Smooth muscle cell (in vitro differentiated cells): ENCODE measurements at regions not wholly inside any gene's neighbourhood (a gene's known extent, or its start where the extent isn't known, plus 50 kb on each side); places are given as distances from the start of the nearest gene placed in this dataset.

ENCODE experiments used
- DNase-seq: peaks from one replicate; lab custom pipeline; 2025; ENCODE audit not compliant: unreplicated experiment; lab: John Stamatoyannopoulos, UW
- H2AFZ ChIP-seq: fragments of 200-600 bp; sonication (generic); 2 replicates; pipeline ENCODE4 v1.6.0; 2016; ENCODE audit warnings: antibody characterized with exemption, low read depth, mild to moderate bottlenecking
- H3F3A ChIP-seq: fragments of 200-600 bp; sonication (generic); 2 replicates; pipeline ENCODE4 v1.6.0; 2017; ENCODE audit warnings: antibody characterized with exemption, low read depth
- H3K27ac ChIP-seq: fragments of 200-600 bp; sonication (generic); 2 replicates; pipeline ENCODE4 v1.5.1; 2016; ENCODE audit warnings: low read depth, mild to moderate bottlenecking
- H3K27me3 ChIP-seq: fragments of 200-600 bp; sonication (generic); 2 replicates; pipeline ENCODE4 v1.6.1; 2016; ENCODE audit warnings: low read depth, mild to moderate bottlenecking
- H3K36me3 ChIP-seq: fragments of 200-600 bp; sonication (generic); 2 replicates; pipeline ENCODE4 v1.5.1; 2016; ENCODE audit warnings: low read depth
- H3K4me1 ChIP-seq: fragments of 200-600 bp; sonication (generic); 2 replicates; pipeline ENCODE4 v1.5.1; 2016; ENCODE audit warnings: low read depth
- H3K4me2 ChIP-seq: fragments of 200-600 bp; sonication (generic); 2 replicates; pipeline ENCODE4 v1.6.0; 2016; ENCODE audit warnings: mild to moderate bottlenecking
- H3K4me3 ChIP-seq: fragments of 200-600 bp; sonication (generic); 2 replicates; pipeline ENCODE4 v1.5.1; 2016; ENCODE audit warnings: mild to moderate bottlenecking
- H3K79me2 ChIP-seq: fragments of 200-600 bp; sonication (generic); 2 replicates; pipeline ENCODE4 v1.6.0; 2016; ENCODE audit warnings: low read depth, mild to moderate bottlenecking
- H3K9ac ChIP-seq: fragments of 200-600 bp; sonication (generic); 2 replicates; pipeline ENCODE4 v1.6.0; 2016; ENCODE audit warnings: low read depth
- H3K9me3 ChIP-seq: fragments of 200-600 bp; sonication (generic); replicated peaks from 2 replicates; pipeline ENCODE4 v1.5.1; 2016; ENCODE audit warnings: low read depth
- H4K20me1 ChIP-seq: fragments of 200-600 bp; sonication (generic); 2 replicates; pipeline ENCODE4 v1.6.0; 2016; ENCODE audit warnings: low read depth
- CTCF ChIP-seq: fragments of 200-600 bp; sonication (generic); IDR thresholded peaks from 2 replicates; pipeline ENCODE4 v1.5.1; 2017; ENCODE audit warnings: borderline replicate concordance, mild to moderate bottlenecking, antibody characterized with exemption; ENCODE audit not compliant: insufficient read depth, poor library complexity, severe bottlenecking
- WGBS: methylation state at CpG from one replicate; pipeline ENCODE4 v1.1.7; 2016; ENCODE audit warnings: low lambda C conversion rate; 5-methylcytosine and 5-hydroxymethylcytosine counted together

- no peaks in the 10 kb centered on the region for H3K79me2 ChIP-seq
- H3K9me3 ChIP-seq = no peaks in the 10 kb centered on the region
- H3K9ac ChIP-seq = no peak overlapping the region
- no peak for DNase-seq
- no peak overlapping the region for H3K4me3 ChIP-seq
- no peaks in the 10 kb centered on the region for H3F3A ChIP-seq
- no peaks in the 10 kb centered on the region for H3K36me3 ChIP-seq
- TF ChIP-seq CTCF = no peak
- no peak overlapping the region for H3K27ac ChIP-seq
- no peaks in the 10 kb centered on the region for H4K20me1 ChIP-seq
- H3K27me3 ChIP-seq = no peaks in the 10 kb centered on the region
- WGBS = 98% methylated on average over 2 of the region's 2 CpGs
- no peak overlapping the region for H2AFZ ChIP-seq
- no peak overlapping the region for H3K4me2 ChIP-seq
- H3K4me1 ChIP-seq = no peaks in the 10 kb centered on the region
Measured at GRCh38 chr5:115352571-115352970, 56.1 kb upstream of the CCDC112 start.

GRCh38 chr5:115351356-115352195 lies 55.1 kb upstream of the CCDC112 start:
- H3K9ac ChIP-seq = no peak overlapping the region
- no peaks in the 10 kb centered on the region for H3F3A ChIP-seq
- H3K79me2 ChIP-seq = no peaks in the 10 kb centered on the region
- DNase-seq = no peak
- H3K4me3 ChIP-seq = no peak overlapping the region
- H3K36me3 ChIP-seq = no peaks in the 10 kb centered on the region
- H3K27ac ChIP-seq = no peak overlapping the region
- no peak overlapping the region for H2AFZ ChIP-seq
- no peaks in the 10 kb centered on the region for H3K9me3 ChIP-seq
- no peak for TF ChIP-seq CTCF
- H3K4me2 ChIP-seq = no peak overlapping the region
- H3K27me3 ChIP-seq = no peaks in the 10 kb centered on the region
- H3K4me1 ChIP-seq = no peaks in the 10 kb centered on the region
- H4K20me1 ChIP-seq = no peaks in the 10 kb centered on the region

GRCh38 chr5:115350894-115351293 lies 54.4 kb upstream of the CCDC112 start:
- Histone ChIP-seq H3K4me1 (no peaks in the 10 kb centered on the region), H3K27me3 (no peaks in the 10 kb centered on the region), H3K27ac (no peak overlapping the region), H2AFZ (no peak overlapping the region), H3K4me3 (no peak overlapping the region), H3K9ac (no peak overlapping the region), H3K79me2 (no peaks in the 10 kb centered on the region), H3F3A (no peaks in the 10 kb centered on the region), H3K4me2 (no peak overlapping the region), H3K9me3 (no peaks in the 10 kb centered on the region), H3K36me3 (no peaks in the 10 kb centered on the region), H4K20me1 (no peaks in the 10 kb centered on the region)
- no peak for DNase-seq
- WGBS = 87% methylated on average over 3 of the region's 3 CpGs
- TF ChIP-seq CTCF = no peak
